ENCODE measurements at regions not wholly inside any gene's neighbourhood (a gene's known extent, or its start where the extent isn't known, plus 50 kb on each side); places are given as distances from the start of the nearest gene placed in this dataset.

- TF ChIP-seq, protein P1, sequence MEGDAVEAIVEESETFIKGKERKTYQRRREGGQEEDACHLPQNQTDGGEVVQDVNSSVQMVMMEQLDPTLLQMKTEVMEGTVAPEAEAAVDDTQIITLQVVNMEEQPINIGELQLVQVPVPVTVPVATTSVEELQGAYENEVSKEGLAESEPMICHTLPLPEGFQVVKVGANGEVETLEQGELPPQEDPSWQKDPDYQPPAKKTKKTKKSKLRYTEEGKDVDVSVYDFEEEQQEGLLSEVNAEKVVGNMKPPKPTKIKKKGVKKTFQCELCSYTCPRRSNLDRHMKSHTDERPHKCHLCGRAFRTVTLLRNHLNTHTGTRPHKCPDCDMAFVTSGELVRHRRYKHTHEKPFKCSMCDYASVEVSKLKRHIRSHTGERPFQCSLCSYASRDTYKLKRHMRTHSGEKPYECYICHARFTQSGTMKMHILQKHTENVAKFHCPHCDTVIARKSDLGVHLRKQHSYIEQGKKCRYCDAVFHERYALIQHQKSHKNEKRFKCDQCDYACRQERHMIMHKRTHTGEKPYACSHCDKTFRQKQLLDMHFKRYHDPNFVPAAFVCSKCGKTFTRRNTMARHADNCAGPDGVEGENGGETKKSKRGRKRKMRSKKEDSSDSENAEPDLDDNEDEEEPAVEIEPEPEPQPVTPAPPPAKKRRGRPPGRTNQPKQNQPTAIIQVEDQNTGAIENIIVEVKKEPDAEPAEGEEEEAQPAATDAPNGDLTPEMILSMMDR (conservative IDR thresholded peaks at IDR 0.05; ENCODE audit: low read length) = no peak
- no peak for TF ChIP-seq EZH2phosphoT487 (IDR thresholded peaks at IDR 0.05; ENCODE audit: borderline replicate concordance)
Observed at GRCh38 chr2:207418419-207418818, 111.3 kb upstream of the CREB1 start.

All from Loucy (cell line).